ENCODE measurements at regions not wholly inside any gene's neighbourhood (a gene's known extent, or its start where the extent isn't known, plus 50 kb on each side); places are given as distances from the start of the nearest gene placed in this dataset.

GRCh38 chr2:2495606-2496005, 164.5 kb upstream of the MYT1L start:
- H3K4me3 Mint-ChIP-seq = no peak overlapping the region
- POLR2A ChIA-PET = no interaction called here
- no peaks in the 10 kb centered on the region for H3K36me3 Mint-ChIP-seq
- CTCF ChIA-PET = no interaction called here
- intact Hi-C loops (cut with micrococcal nuclease) = no loop called here
- H3K4me1 Mint-ChIP-seq (ENCODE audit: low read depth) = no peaks in the 10 kb centered on the region
- no peaks in the 10 kb centered on the region for H3K9me3 Mint-ChIP-seq
- H3K27ac Mint-ChIP-seq = no peak overlapping the region
- DNase-seq = no peak
- H3K27me3 Mint-ChIP-seq = peaks cover 2% of the 10 kb centered on the region

GRCh38 chr2:2493496-2493895, 162.4 kb upstream of the MYT1L start:
- POLR2A ChIA-PET = no interaction called here
- no peak overlapping the region for H3K27ac Mint-ChIP-seq

GRCh38 chr2:2492800-2493199, 161.7 kb upstream of the MYT1L start:
- intact Hi-C loops (cut with micrococcal nuclease) = no loop called here
- POLR2A ChIA-PET = no interaction called here
- H3K4me3 Mint-ChIP-seq = no peak overlapping the region
- peaks cover 2% of the 10 kb centered on the region for H3K27me3 Mint-ChIP-seq
- CTCF ChIA-PET = no interaction called here
- H3K36me3 Mint-ChIP-seq = no peaks in the 10 kb centered on the region
- H3K27ac Mint-ChIP-seq = no peak overlapping the region
- H3K9me3 Mint-ChIP-seq = no peaks in the 10 kb centered on the region
- DNase-seq = no peak
- no peaks in the 10 kb centered on the region for H3K4me1 Mint-ChIP-seq (ENCODE audit: low read depth)

More at GRCh38 chr2:2493496-2493895, 162.4 kb upstream of the MYT1L start:
- Mint-ChIP-seq H3K27me3 (peaks cover 2% of the 10 kb centered on the region), H3K36me3 (no peaks in the 10 kb centered on the region), H3K9me3 (no peaks in the 10 kb centered on the region), H3K4me1 (ENCODE audit: low read depth) (no peaks in the 10 kb centered on the region), H3K4me3 (no peak overlapping the region)
- intact Hi-C loops (cut with micrococcal nuclease) = no loop called here
- no peak for DNase-seq
- CTCF ChIA-PET = no interaction called here

GRCh38 chr2:2491964-2492363, 160.9 kb upstream of the MYT1L start:
- no peak overlapping the region for H3K4me3 Mint-ChIP-seq
- intact Hi-C loops (cut with micrococcal nuclease) = no loop called here
- H3K36me3 Mint-ChIP-seq = no peaks in the 10 kb centered on the region
- ChIA-PET POLR2A (no interaction called here), CTCF (no interaction called here)
- no peaks in the 10 kb centered on the region for H3K9me3 Mint-ChIP-seq
- DNase-seq = no peak
- H3K27ac Mint-ChIP-seq = no peak overlapping the region
- no peaks in the 10 kb centered on the region for H3K4me1 Mint-ChIP-seq (ENCODE audit: low read depth)
- peaks cover 2% of the 10 kb centered on the region for H3K27me3 Mint-ChIP-seq

GRCh38 chr2:2484301-2484700, 153.2 kb upstream of the MYT1L start:
- CTCF ChIA-PET = no interaction called here
- intact Hi-C loops (cut with micrococcal nuclease) = no loop called here

GRCh38 chr2:2482851-2483250, 151.8 kb upstream of the MYT1L start:
- Mint-ChIP-seq H3K27me3 (no peaks in the 10 kb centered on the region), H3K27ac (no peak overlapping the region), H3K36me3 (no peaks in the 10 kb centered on the region), H3K9me3 (peaks cover 2% of the 10 kb centered on the region), H3K4me3 (no peak overlapping the region), H3K4me1 (ENCODE audit: low read depth) (no peaks in the 10 kb centered on the region)
- POLR2A ChIA-PET = no interaction called here
- CTCF ChIA-PET = no interaction called here
- DNase-seq = no peak
- intact Hi-C loops (cut with micrococcal nuclease) = no loop called here

More at GRCh38 chr2:2484301-2484700, 153.2 kb upstream of the MYT1L start:
- Mint-ChIP-seq H3K36me3 (no peaks in the 10 kb centered on the region), H3K9me3 (peaks cover 2% of the 10 kb centered on the region), H3K27ac (no peak overlapping the region), H3K27me3 (no peaks in the 10 kb centered on the region), H3K4me3 (no peak overlapping the region), H3K4me1 (ENCODE audit: low read depth) (no peaks in the 10 kb centered on the region)
- no peak for DNase-seq
- POLR2A ChIA-PET = no interaction called here

- H3K27me3 Mint-ChIP-seq = no peaks in the 10 kb centered on the region
- intact Hi-C loops (cut with micrococcal nuclease) = no loop called here
- no peaks in the 10 kb centered on the region for H3K4me1 Mint-ChIP-seq (ENCODE audit: low read depth)
- POLR2A ChIA-PET = no interaction called here
- H3K4me3 Mint-ChIP-seq = no peak overlapping the region
- no peak overlapping the region for H3K27ac Mint-ChIP-seq
- no peaks in the 10 kb centered on the region for H3K36me3 Mint-ChIP-seq
- DNase-seq = no peak
- CTCF ChIA-PET = no interaction called here
- H3K9me3 Mint-ChIP-seq = no peaks in the 10 kb centered on the region
Observed at GRCh38 chr2:2472881-2473280, 141.8 kb upstream of the MYT1L start.

- Mint-ChIP-seq H3K9me3 (no peaks in the 10 kb centered on the region), H3K27ac (no peak overlapping the region), H3K36me3 (no peaks in the 10 kb centered on the region), H3K4me1 (ENCODE audit: low read depth) (no peaks in the 10 kb centered on the region), H3K4me3 (no peak overlapping the region), H3K27me3 (no peaks in the 10 kb centered on the region)
- ChIA-PET CTCF (interaction anchor here (1.0 kb wide), 1 partner anchor 183 kb away, joined by 3 read pairs; no protein-coding TSS in a partner anchor), POLR2A (no interaction called here)
- intact Hi-C loops (cut with micrococcal nuclease) = no loop called here
- DNase-seq = no peak
Observed at GRCh38 chr2:2472044-2472443, 141.0 kb upstream of the MYT1L start.

- no peak for DNase-seq
- intact Hi-C loops (cut with micrococcal nuclease) = no loop called here
- POLR2A ChIA-PET = no interaction called here
- no peaks in the 10 kb centered on the region for H3K36me3 Mint-ChIP-seq
- CTCF ChIA-PET = no interaction called here
- no peak overlapping the region for H3K27ac Mint-ChIP-seq
- H3K4me1 Mint-ChIP-seq (ENCODE audit: low read depth) = no peaks in the 10 kb centered on the region
- no peak overlapping the region for H3K4me3 Mint-ChIP-seq
- no peaks in the 10 kb centered on the region for H3K9me3 Mint-ChIP-seq
- no peaks in the 10 kb centered on the region for H3K27me3 Mint-ChIP-seq
Observed at GRCh38 chr2:2466534-2466933, 135.5 kb upstream of the MYT1L start.

GRCh38 chr2:2464643-2465042, 133.6 kb upstream of the MYT1L start:
- POLR2A ChIA-PET = no interaction called here
- no peak overlapping the region for H3K27ac Mint-ChIP-seq
- no peak for DNase-seq
- intact Hi-C loops (cut with micrococcal nuclease) = no loop called here
- CTCF ChIA-PET = no interaction called here
- no peaks in the 10 kb centered on the region for H3K36me3 Mint-ChIP-seq
- H3K4me1 Mint-ChIP-seq (ENCODE audit: low read depth) = no peaks in the 10 kb centered on the region
- H3K4me3 Mint-ChIP-seq = no peak overlapping the region
- no peaks in the 10 kb centered on the region for H3K27me3 Mint-ChIP-seq
- H3K9me3 Mint-ChIP-seq = no peaks in the 10 kb centered on the region

- Mint-ChIP-seq H3K9me3 (no peaks in the 10 kb centered on the region), H3K4me3 (no peak overlapping the region), H3K4me1 (ENCODE audit: low read depth) (no peaks in the 10 kb centered on the region), H3K27ac (no peak overlapping the region), H3K36me3 (no peaks in the 10 kb centered on the region), H3K27me3 (no peaks in the 10 kb centered on the region)
- ChIA-PET POLR2A (no interaction called here), CTCF (no interaction called here)
- no peak for DNase-seq
- intact Hi-C loops (cut with micrococcal nuclease) = no loop called here
Observed at GRCh38 chr2:2464094-2464493, 133.0 kb upstream of the MYT1L start.

- no peaks in the 10 kb centered on the region for H3K9me3 Mint-ChIP-seq
- POLR2A ChIA-PET = no interaction called here
- H3K36me3 Mint-ChIP-seq = no peaks in the 10 kb centered on the region
- H3K27me3 Mint-ChIP-seq = no peaks in the 10 kb centered on the region
- DNase-seq = no peak
- CTCF ChIA-PET = no interaction called here
- H3K4me1 Mint-ChIP-seq (ENCODE audit: low read depth) = no peaks in the 10 kb centered on the region
- intact Hi-C loops (cut with micrococcal nuclease) = no loop called here
- no peak overlapping the region for H3K4me3 Mint-ChIP-seq
- no peak overlapping the region for H3K27ac Mint-ChIP-seq
Observed at GRCh38 chr2:2456721-2457120, 125.6 kb upstream of the MYT1L start.

GRCh38 chr2:2455151-2455550, 124.1 kb upstream of the MYT1L start:
- no peaks in the 10 kb centered on the region for H3K36me3 Mint-ChIP-seq
- no peak overlapping the region for H3K4me3 Mint-ChIP-seq
- no peak overlapping the region for H3K27ac Mint-ChIP-seq
- intact Hi-C loops (cut with micrococcal nuclease) = no loop called here
- no peaks in the 10 kb centered on the region for H3K4me1 Mint-ChIP-seq (ENCODE audit: low read depth)
- no peaks in the 10 kb centered on the region for H3K27me3 Mint-ChIP-seq
- no peaks in the 10 kb centered on the region for H3K9me3 Mint-ChIP-seq
- DNase-seq = no peak
- POLR2A ChIA-PET = no interaction called here
- CTCF ChIA-PET = no interaction called here

- Mint-ChIP-seq H3K4me3 (no peak overlapping the region), H3K27me3 (no peaks in the 10 kb centered on the region), H3K27ac (no peak overlapping the region), H3K36me3 (no peaks in the 10 kb centered on the region), H3K4me1 (ENCODE audit: low read depth) (no peaks in the 10 kb centered on the region), H3K9me3 (no peaks in the 10 kb centered on the region)
- DNase-seq = no peak
- intact Hi-C loops (cut with micrococcal nuclease) = no loop called here
- CTCF ChIA-PET = no interaction called here
- POLR2A ChIA-PET = no interaction called here
Observed at GRCh38 chr2:2452961-2453360, 121.9 kb upstream of the MYT1L start.

Data from activated CD4-positive, alpha-beta memory T cell treated with anti-CD3 and anti-CD28 coated beads for 36 hours (primary cell).